OCI-LY7 (cell line): ENCODE measurements at regions not wholly inside any gene's neighbourhood (a gene's known extent, or its start where the extent isn't known, plus 50 kb on each side); places are given as distances from the start of the nearest gene placed in this dataset.

Source experiments
- EZH2phosphoT487 ChIP-seq: fragments of 200-600 bp; sonication (generic); IDR thresholded peaks from 2 replicates; pipeline ENCODE4 v1.6.1; 2018; ENCODE audit warnings: low read depth, borderline replicate concordance, mild to moderate bottlenecking, mixed run types, antibody characterized with exemption, low read length, moderate library complexity, mixed read lengths
- TF ChIP-seq, protein P1 (sequence below): fragments of 200-600 bp; sonication (generic); conservative IDR thresholded peaks from 2 replicates; pipeline ENCODE4 v1.5.1; 2014; ENCODE audit warnings: mild to moderate bottlenecking, antibody characterized with exemption, low read length, moderate library complexity, mixed read lengths

DNA sequence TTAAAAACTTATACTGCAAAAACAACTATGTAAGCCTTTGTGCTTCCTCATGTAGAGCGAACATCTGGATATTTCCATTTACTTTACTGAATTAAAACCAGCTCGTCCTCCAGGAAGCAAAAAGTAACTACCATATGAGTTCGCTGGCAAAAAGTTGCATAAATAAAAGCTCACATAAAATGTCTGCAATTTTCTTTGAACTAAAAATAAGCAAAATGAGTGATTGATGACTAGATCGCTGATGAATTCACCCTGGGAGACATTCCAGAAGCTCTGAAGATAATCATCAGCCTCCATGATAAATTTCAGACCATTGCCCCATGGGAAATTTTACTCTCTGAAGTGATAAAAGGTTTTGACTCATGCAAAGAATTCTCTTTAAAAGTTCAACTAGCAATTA lies 67.3 kb upstream of the SACS start:
- TF ChIP-seq, protein P1, sequence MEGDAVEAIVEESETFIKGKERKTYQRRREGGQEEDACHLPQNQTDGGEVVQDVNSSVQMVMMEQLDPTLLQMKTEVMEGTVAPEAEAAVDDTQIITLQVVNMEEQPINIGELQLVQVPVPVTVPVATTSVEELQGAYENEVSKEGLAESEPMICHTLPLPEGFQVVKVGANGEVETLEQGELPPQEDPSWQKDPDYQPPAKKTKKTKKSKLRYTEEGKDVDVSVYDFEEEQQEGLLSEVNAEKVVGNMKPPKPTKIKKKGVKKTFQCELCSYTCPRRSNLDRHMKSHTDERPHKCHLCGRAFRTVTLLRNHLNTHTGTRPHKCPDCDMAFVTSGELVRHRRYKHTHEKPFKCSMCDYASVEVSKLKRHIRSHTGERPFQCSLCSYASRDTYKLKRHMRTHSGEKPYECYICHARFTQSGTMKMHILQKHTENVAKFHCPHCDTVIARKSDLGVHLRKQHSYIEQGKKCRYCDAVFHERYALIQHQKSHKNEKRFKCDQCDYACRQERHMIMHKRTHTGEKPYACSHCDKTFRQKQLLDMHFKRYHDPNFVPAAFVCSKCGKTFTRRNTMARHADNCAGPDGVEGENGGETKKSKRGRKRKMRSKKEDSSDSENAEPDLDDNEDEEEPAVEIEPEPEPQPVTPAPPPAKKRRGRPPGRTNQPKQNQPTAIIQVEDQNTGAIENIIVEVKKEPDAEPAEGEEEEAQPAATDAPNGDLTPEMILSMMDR, result no peak
- TF ChIP-seq EZH2phosphoT487, result no peak
